Uterus (tissue), 3 donors: ENCODE measurements at regions not wholly inside any gene's neighbourhood (a gene's known extent, or its start where the extent isn't known, plus 50 kb on each side); places are given as distances from the start of the nearest gene placed in this dataset.

Experiments
- DNase-seq, 2 donors: peaks; one replicate each; pipeline ENCODE4 v3.0.0-alpha.2; 2019 to 2020
- H3K27ac ChIP-seq, 2 donors: fragments of 200-600 bp; sonication (generic); 1 replicate in 1 of 2; 2 replicates in 1 of 2; pipeline ENCODE4 v1.5.1; 2016 to 2018
- H3K27me3 ChIP-seq, 2 donors: fragments of 200-600 bp; sonication (generic); one replicate each; pipeline ENCODE4 v1.5.1; 2018 to 2019; ENCODE audit warnings: control low read depth in 1 of 2
- H3K36me3 ChIP-seq, 2 donors: fragments of 200-600 bp; sonication (generic); one replicate each; pipeline ENCODE4 v1.5.1; 2019; ENCODE audit warnings: control low read depth in 1 of 2
- H3K4me1 ChIP-seq, 2 donors: fragments of 200-600 bp; sonication (generic); one replicate each; pipeline ENCODE4 v1.5.1; 2018 to 2019; ENCODE audit warnings: control low read depth in 1 of 2
- H3K4me3 ChIP-seq, 2 donors: fragments of 200-600 bp; sonication (generic); 1 replicate in 1 of 2; 2 replicates in 1 of 2; pipeline ENCODE4 v1.5.1; 2018 to 2019; ENCODE audit warnings: mild to moderate bottlenecking in 1 of 2
- H3K9me3 ChIP-seq, 2 donors: fragments of 200-600 bp; sonication (generic); one replicate each; pipeline ENCODE4 v1.5.1; 2019; ENCODE audit warnings: control low read depth in 1 of 2
- CTCF ChIP-seq, 4 experiments: fragments of 200-600 bp in 2 of 4; fragments of 450-650 bp in 2 of 4; sonication (generic) in 2 of 4; IDR thresholded peaks; one replicate each; pipeline ENCODE4 v1.5.1; 2016 to 2019; ENCODE audit warnings: antibody characterized with exemption in 4 of 4, mild to moderate bottlenecking in 2 of 4, moderate library complexity in 1 of 4
- POLR2A ChIP-seq, 2 donors: fragments of 450-650 bp; IDR thresholded peaks; one replicate each; pipeline ENCODE4 v1.6.1; 2016; ENCODE audit warnings: antibody characterized with exemption in 2 of 2, mild to moderate bottlenecking in 1 of 2, moderate library complexity in 1 of 2
- intact Hi-C: fragments of 100-400 bp; cut with DNase I; formaldehyde crosslinking; loops from one replicate; pipeline ENCODE4 v1.15.1; 2023; ENCODE audit warnings: low total_unique reads
- donor health status: DM: yes; HTN: yes; CAD: no.

GRCh38 chr13:70619936-70620335, 511.7 kb upstream of the KLHL1 start:
- Histone ChIP-seq H3K27me3 (no peaks in the 10 kb centered on the region), H3K4me1 (no peaks in the 10 kb centered on the region), H3K9me3 (no peaks in the 10 kb centered on the region), H3K4me3 (no peak overlapping the region), H3K36me3 (no peaks in the 10 kb centered on the region), H3K27ac (no peak overlapping the region)
- TF ChIP-seq POLR2A (IDR thresholded peaks at IDR 0.05) = no peak
- TF ChIP-seq CTCF (IDR thresholded peaks at IDR 0.05) = no peak
- DNase-seq = no peak
- intact Hi-C loops = no loop called here

- DNase-seq = no peak
- intact Hi-C loops = no loop called here
- TF ChIP-seq POLR2A (IDR thresholded peaks at IDR 0.05) (no peak), CTCF (IDR thresholded peaks at IDR 0.05) (no peak)
Measured at GRCh38 chr13:70616847-70617246, 508.6 kb upstream of the KLHL1 start.

GRCh38 chr13:70613295-70613694, 505.0 kb upstream of the KLHL1 start:
- intact Hi-C loops = no loop called here
- no peak for DNase-seq

More at GRCh38 chr13:70616847-70617246, 508.6 kb upstream of the KLHL1 start:
- no peaks in the 10 kb centered on the region for H3K4me1 ChIP-seq
- no peak overlapping the region for H3K27ac ChIP-seq
- no peak overlapping the region for H3K4me3 ChIP-seq
- no peaks in the 10 kb centered on the region for H3K36me3 ChIP-seq
- no peaks in the 10 kb centered on the region for H3K27me3 ChIP-seq
- H3K9me3 ChIP-seq = no peaks in the 10 kb centered on the region

GRCh38 chr13:70612881-70613280, 504.6 kb upstream of the KLHL1 start:
- H3K27me3 ChIP-seq = no peaks in the 10 kb centered on the region
- no peak for TF ChIP-seq CTCF (IDR thresholded peaks at IDR 0.05)
- no peak for TF ChIP-seq POLR2A (IDR thresholded peaks at IDR 0.05)

More at GRCh38 chr13:70613295-70613694, 505.0 kb upstream of the KLHL1 start:
- Histone ChIP-seq H3K27ac (no peak overlapping the region), H3K27me3 (no peaks in the 10 kb centered on the region), H3K36me3 (no peaks in the 10 kb centered on the region), H3K9me3 (no peaks in the 10 kb centered on the region), H3K4me3 (no peak overlapping the region), H3K4me1 (no peaks in the 10 kb centered on the region)
- no peak for TF ChIP-seq CTCF (IDR thresholded peaks at IDR 0.05)
- no peak for TF ChIP-seq POLR2A (IDR thresholded peaks at IDR 0.05)

GRCh38 chr13:70604448-70604847, 496.2 kb upstream of the KLHL1 start:
- Histone ChIP-seq H3K36me3 (no peaks in the 10 kb centered on the region), H3K9me3 (no peaks in the 10 kb centered on the region), H3K4me3 (no peak overlapping the region), H3K27me3 (no peaks in the 10 kb centered on the region), H3K27ac (no peak overlapping the region), H3K4me1 (no peaks in the 10 kb centered on the region)
- DNase-seq = no peak
- TF ChIP-seq POLR2A (IDR thresholded peaks at IDR 0.05) (no peak), CTCF (IDR thresholded peaks at IDR 0.05) (no peak)
- intact Hi-C loops = no loop called here

More at GRCh38 chr13:70612881-70613280, 504.6 kb upstream of the KLHL1 start:
- no peak overlapping the region for H3K27ac ChIP-seq
- DNase-seq = no peak
- no peak overlapping the region for H3K4me3 ChIP-seq
- no peaks in the 10 kb centered on the region for H3K9me3 ChIP-seq
- no peaks in the 10 kb centered on the region for H3K4me1 ChIP-seq
- no peaks in the 10 kb centered on the region for H3K36me3 ChIP-seq
- intact Hi-C loops = no loop called here
